Upper lobe of right lung (tissue), 1 donor: ENCODE measurements at regions not wholly inside any gene's neighbourhood (a gene's known extent, or its start where the extent isn't known, plus 50 kb on each side); places are given as distances from the start of the nearest gene placed in this dataset.

Experiments
- ATAC-seq: fragments of 200-7000 bp; cut with Tn5 transposase; one replicate; pipeline ENCODE4 v1.9.1; 2020; ENCODE audit warnings: mild to moderate bottlenecking, moderate library complexity
- DNase-seq: peaks from one replicate; pipeline ENCODE4 v3.0.0-alpha.2; 2020
- H3K27ac ChIP-seq: fragments of 200-600 bp; one replicate; pipeline ENCODE4 v1.8.0; 2022
- H3K27me3 ChIP-seq: fragments of 200-600 bp; one replicate; pipeline ENCODE4 v1.8.0; 2022; ENCODE audit warnings: mild to moderate bottlenecking
- H3K36me3 ChIP-seq: fragments of 200-600 bp; one replicate; pipeline ENCODE4 v1.8.0; 2022
- H3K4me1 ChIP-seq: fragments of 200-600 bp; one replicate; pipeline ENCODE4 v1.8.0; 2022
- H3K4me3 ChIP-seq: fragments of 200-600 bp; one replicate; pipeline ENCODE4 v1.8.0; 2022; ENCODE audit warnings: mild to moderate bottlenecking
- H3K9me3 ChIP-seq: fragments of 200-600 bp; one replicate; pipeline ENCODE4 v1.8.0; 2022
- CTCF ChIP-seq: fragments of 200-600 bp; IDR thresholded peaks from one replicate; pipeline ENCODE4 v1.8.0; 2022; ENCODE audit warnings: antibody characterized with exemption
- intact Hi-C: fragments of 100-400 bp; cut with DNase I; formaldehyde crosslinking; loops from one replicate; pipeline ENCODE4 v1.11.0; 2022
- donor health status: DM: no; HTN: yes; CAD: no; lungs with severe emphysema.

DNA sequence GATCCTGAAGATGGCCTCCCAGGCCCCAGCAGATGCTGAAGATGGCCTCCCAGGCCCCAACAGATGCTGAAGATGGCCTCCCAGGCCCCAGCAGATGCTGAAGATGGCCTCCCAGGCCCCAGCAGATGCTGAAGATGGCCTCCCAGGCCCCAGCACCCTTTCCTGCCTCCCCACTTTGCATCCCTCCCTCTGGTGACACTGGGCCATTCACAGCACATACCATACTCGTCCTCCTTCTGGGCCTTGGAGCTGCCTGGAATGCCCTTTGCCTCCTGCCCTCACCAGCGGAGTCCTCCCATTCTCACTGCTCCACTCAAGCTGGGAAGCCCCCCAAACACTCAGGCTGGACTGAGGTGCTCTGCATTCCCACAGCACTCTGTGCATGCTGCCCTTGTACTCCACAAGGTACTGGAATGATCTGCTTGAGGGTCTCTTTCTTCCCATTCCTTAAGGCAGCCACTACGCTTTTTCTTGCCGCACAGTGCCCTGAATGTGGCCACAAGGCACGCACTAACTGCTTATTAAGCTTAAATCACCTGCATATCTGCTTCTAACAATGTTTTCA lies 550.0 kb downstream of the BNC2 start:
- no peak overlapping the region for H3K27ac ChIP-seq
- no peaks in the 10 kb centered on the region for H3K9me3 ChIP-seq
- no peaks in the 10 kb centered on the region for H3K36me3 ChIP-seq
- no peaks in the 10 kb centered on the region for H3K27me3 ChIP-seq
- intact Hi-C loops = no loop called here
- no peaks in the 10 kb centered on the region for H3K4me1 ChIP-seq
- no peak for ATAC-seq
- DNase-seq = no peak
- no peak overlapping the region for H3K4me3 ChIP-seq
- no peak for TF ChIP-seq CTCF

- H3K9me3 ChIP-seq = no peaks in the 10 kb centered on the region
- H3K4me3 ChIP-seq = no peak overlapping the region
- H3K27me3 ChIP-seq = no peaks in the 10 kb centered on the region
- no peak for DNase-seq
- no peaks in the 10 kb centered on the region for H3K36me3 ChIP-seq
- H3K4me1 ChIP-seq = no peaks in the 10 kb centered on the region
- ATAC-seq = peak; percentile 75
- TF ChIP-seq CTCF = no peak
- intact Hi-C loops = no loop called here
- H3K27ac ChIP-seq = no peak overlapping the region
Observed at GRCh38 chr9:16321461-16322119, 548.9 kb downstream of the BNC2 start.

DNA sequence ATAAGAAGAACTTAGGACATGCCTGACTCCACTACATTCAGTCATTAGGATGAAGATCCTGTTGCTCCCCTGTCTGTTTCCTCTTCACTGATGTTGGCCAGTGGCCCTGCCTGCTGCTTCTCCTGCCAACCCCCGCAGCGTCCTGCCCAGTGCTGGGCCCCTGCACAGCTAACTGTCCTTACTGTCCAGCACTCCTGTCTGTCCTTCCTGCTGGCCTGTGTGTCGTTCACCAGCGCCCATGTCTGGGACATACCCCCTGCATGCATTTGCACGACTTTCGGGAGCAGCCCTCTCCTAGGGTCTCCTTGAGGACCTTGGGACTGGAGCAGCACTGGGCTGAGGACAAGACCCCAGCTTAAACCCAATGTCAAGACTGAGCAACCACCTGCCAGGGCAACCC lies 547.6 kb downstream of the BNC2 start:
- no peaks in the 10 kb centered on the region for H3K27me3 ChIP-seq
- H3K27ac ChIP-seq = no peak overlapping the region
- DNase-seq = no peak
- no peaks in the 10 kb centered on the region for H3K36me3 ChIP-seq
- ATAC-seq = no peak
- no peaks in the 10 kb centered on the region for H3K9me3 ChIP-seq
- H3K4me1 ChIP-seq = no peaks in the 10 kb centered on the region
- H3K4me3 ChIP-seq = no peak overlapping the region
- intact Hi-C loops = no loop called here
- no peak for TF ChIP-seq CTCF

DNA sequence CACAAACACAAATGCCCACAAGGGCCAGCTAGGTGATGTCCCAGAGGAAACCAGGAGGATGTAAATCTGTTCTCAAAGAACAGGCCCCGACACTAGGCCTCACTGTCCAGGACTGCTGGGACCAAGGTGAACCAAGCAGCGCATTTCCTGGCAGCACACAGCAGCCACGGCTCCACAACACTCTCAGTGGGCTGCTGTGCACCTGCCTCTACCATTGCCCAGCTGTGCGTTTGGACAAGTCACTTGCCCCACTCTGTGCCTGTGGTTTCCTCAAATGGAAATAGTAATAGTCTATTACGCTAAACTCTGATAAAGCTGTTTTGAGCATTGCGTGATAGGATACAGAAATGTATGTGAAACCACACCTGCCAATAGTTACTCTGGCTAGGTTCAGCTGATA lies 544.5 kb downstream of the BNC2 start:
- no peak for DNase-seq
- H3K36me3 ChIP-seq = no peaks in the 10 kb centered on the region
- H3K27ac ChIP-seq = no peak overlapping the region
- H3K4me3 ChIP-seq = no peak overlapping the region
- H3K9me3 ChIP-seq = no peaks in the 10 kb centered on the region
- ATAC-seq = no peak
- intact Hi-C loops = no loop called here
- H3K27me3 ChIP-seq = no peaks in the 10 kb centered on the region
- H3K4me1 ChIP-seq = no peaks in the 10 kb centered on the region
- no peak for TF ChIP-seq CTCF

DNA sequence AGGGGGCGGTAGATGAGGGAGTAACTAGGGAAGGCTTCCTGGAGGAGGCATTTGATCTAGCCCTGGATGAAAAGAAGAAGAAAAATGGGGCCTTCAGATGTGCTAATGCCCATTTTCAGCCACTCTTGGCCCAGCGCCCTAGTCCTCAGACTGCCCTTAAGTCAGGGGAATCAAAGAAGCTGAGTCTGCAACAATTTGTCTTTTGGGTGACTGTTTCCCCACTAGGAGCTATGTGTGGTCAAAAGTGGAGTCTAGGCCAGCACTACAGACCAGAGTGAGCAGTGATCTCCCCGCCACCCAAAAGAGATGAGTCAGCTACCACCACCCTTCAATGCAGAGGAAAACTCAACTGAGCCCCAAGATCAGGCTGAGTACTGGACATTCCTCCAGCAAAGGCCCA lies 542.1 kb downstream of the BNC2 start:
- TF ChIP-seq CTCF = no peak
- no peaks in the 10 kb centered on the region for H3K9me3 ChIP-seq
- H3K4me3 ChIP-seq = no peak overlapping the region
- no peak overlapping the region for H3K27ac ChIP-seq
- H3K27me3 ChIP-seq = no peaks in the 10 kb centered on the region
- no peaks in the 10 kb centered on the region for H3K36me3 ChIP-seq
- ATAC-seq (no peak), DNase-seq (no peak)
- intact Hi-C loops = no loop called here
- H3K4me1 ChIP-seq = no peaks in the 10 kb centered on the region
